A172 (cell line): ENCODE measurements at regions not wholly inside any gene's neighbourhood (a gene's known extent, or its start where the extent isn't known, plus 50 kb on each side); places are given as distances from the start of the nearest gene placed in this dataset.
"Not testable (repeated sequence)": the region's sequence is repeated elsewhere in the genome, so short reads cannot be mapped to it uniquely, and the experiment has no call there.

ENCODE experiments used
- DNase-seq: peaks from one replicate; pipeline ENCODE4 v3.0.0-alpha.2; 2015; ENCODE audit warnings: low spot score

GRCh38 chrX:113330416-113330815 lies 489.8 kb upstream of the AMOT start:
- no peak for DNase-seq

GRCh38 chrX:113315927-113316326 lies 475.3 kb upstream of the AMOT start:
- no peak for DNase-seq

GRCh38 chrX:113305496-113305895 lies 464.9 kb upstream of the AMOT start:
- DNase-seq = peak; percentile 51

GRCh38 chrX:113300580-113300979 lies 459.9 kb upstream of the AMOT start:
- no peak for DNase-seq

GRCh38 chrX:113297437-113297836 lies 456.8 kb upstream of the AMOT start:
- no peak for DNase-seq

GRCh38 chrX:113289503-113289902 lies 448.9 kb upstream of the AMOT start:
- no peak for DNase-seq

- DNase-seq = no peak
Measured at GRCh38 chrX:113287761-113288160, 447.1 kb upstream of the AMOT start.

GRCh38 chrX:113275804-113276203 lies 435.2 kb upstream of the AMOT start:
- DNase-seq = no peak

- no peak for DNase-seq
Measured at GRCh38 chrX:113274791-113275190, 434.2 kb upstream of the AMOT start.

GRCh38 chrX:113274345-113274744 lies 433.7 kb upstream of the AMOT start:
- no peak for DNase-seq

- DNase-seq = no peak
Measured at GRCh38 chrX:113269203-113269602, 428.6 kb upstream of the AMOT start.

- DNase-seq = no peak
Measured at GRCh38 chrX:113260474-113260873, 419.8 kb upstream of the AMOT start.

- no peak for DNase-seq
Measured at GRCh38 chrX:113222305-113222704, 381.7 kb upstream of the AMOT start.

- DNase-seq = no peak
Measured at GRCh38 chrX:113212052-113212451, 371.4 kb upstream of the AMOT start.

GRCh38 chrX:113202601-113203000 lies 362.0 kb upstream of the AMOT start:
- DNase-seq = no peak

GRCh38 chrX:113195949-113196348 lies 355.3 kb upstream of the AMOT start:
- no peak for DNase-seq

GRCh38 chrX:113192418-113192817 lies 351.8 kb upstream of the AMOT start:
- DNase-seq = no peak

GRCh38 chrX:113157496-113157895 lies 316.9 kb upstream of the AMOT start:
- DNase-seq = no peak

GRCh38 chrX:113154315-113154714 lies 313.7 kb upstream of the AMOT start:
- DNase-seq = not testable (repeated sequence)

GRCh38 chrX:113136836-113137235 lies 296.2 kb upstream of the AMOT start:
- DNase-seq = no peak

GRCh38 chrX:113133316-113133715 lies 292.7 kb upstream of the AMOT start:
- no peak for DNase-seq

- no peak for DNase-seq
Measured at GRCh38 chrX:113124693-113125092, 284.1 kb upstream of the AMOT start.

- no peak for DNase-seq
Measured at GRCh38 chrX:113075521-113075920, 234.9 kb upstream of the AMOT start.

GRCh38 chrX:113059714-113060113 lies 219.1 kb upstream of the AMOT start:
- DNase-seq = no peak

- peak; percentile 1 for DNase-seq
Measured at GRCh38 chrX:113058634-113059033, 218.0 kb upstream of the AMOT start.
